Mesothelial cell of epicardium (in vitro differentiated cells): ENCODE measurements at regions not wholly inside any gene's neighbourhood (a gene's known extent, or its start where the extent isn't known, plus 50 kb on each side); places are given as distances from the start of the nearest gene placed in this dataset.
A peak's percentile ranks its signal among the peaks of the same experiment; 100 is the strongest.

Source experiments
- DNase-seq, 2 experiments: peaks; one replicate each; pipeline ENCODE4 v3.0.0; 2021; ENCODE audit warnings: low spot score in 2 of 2; ENCODE audit not compliant: unreplicated experiment in 2 of 2
- H3K27ac Mint-ChIP-seq: 2 replicates; pipeline ENCODE4 v1.8.0; 2021; ENCODE audit warnings: mixed read lengths
- H3K27me3 Mint-ChIP-seq: 2 replicates; pipeline ENCODE4 v1.8.0; 2021; ENCODE audit warnings: low read depth, mixed read lengths
- H3K36me3 Mint-ChIP-seq: 2 replicates; pipeline ENCODE4 v1.8.0; 2021; ENCODE audit warnings: mixed read lengths
- H3K4me1 Mint-ChIP-seq: 2 replicates; pipeline ENCODE4 v1.8.0; 2021; ENCODE audit warnings: mixed read lengths
- H3K4me3 Mint-ChIP-seq: 2 replicates; pipeline ENCODE4 v1.8.0; 2021; ENCODE audit warnings: mild to moderate bottlenecking, moderate library complexity, mixed read lengths
- H3K9me3 Mint-ChIP-seq: 2 replicates; pipeline ENCODE4 v1.8.0; 2021; ENCODE audit warnings: mixed read lengths
- CTCF ChIP-seq: fragments of 200-600 bp; sonication (generic); IDR thresholded peaks from one replicate; pipeline ENCODE4 v1.5.0; 2021; ENCODE audit warnings: antibody characterized with exemption; ENCODE audit not compliant: unreplicated experiment

- no peak overlapping the region for H3K4me3 Mint-ChIP-seq
- H3K4me1 Mint-ChIP-seq: no peaks in the 10 kb centered on the region
- TF ChIP-seq CTCF: no peak
- no peak overlapping the region for H3K27ac Mint-ChIP-seq
- DNase-seq: no peak
- no peaks in the 10 kb centered on the region for H3K27me3 Mint-ChIP-seq
- H3K9me3 Mint-ChIP-seq: no peaks in the 10 kb centered on the region
- no peaks in the 10 kb centered on the region for H3K36me3 Mint-ChIP-seq
Measured at GRCh38 chr4:43757147-43757546, 691.5 kb downstream of the KCTD8 start.

- H3K27ac Mint-ChIP-seq: no peak overlapping the region
- no peaks in the 10 kb centered on the region for H3K9me3 Mint-ChIP-seq
- peaks cover 2% of the 10 kb centered on the region for H3K27me3 Mint-ChIP-seq
- no peaks in the 10 kb centered on the region for H3K4me1 Mint-ChIP-seq
- TF ChIP-seq CTCF: no peak
- no peak for DNase-seq
- no peaks in the 10 kb centered on the region for H3K36me3 Mint-ChIP-seq
- no peak overlapping the region for H3K4me3 Mint-ChIP-seq
Measured at GRCh38 chr4:43758836-43759235, 689.8 kb downstream of the KCTD8 start.

- no peak for DNase-seq
- no peak for TF ChIP-seq CTCF
- H3K9me3 Mint-ChIP-seq: no peaks in the 10 kb centered on the region
- H3K36me3 Mint-ChIP-seq: no peaks in the 10 kb centered on the region
- H3K27me3 Mint-ChIP-seq: peaks cover 2% of the 10 kb centered on the region
- no peak overlapping the region for H3K27ac Mint-ChIP-seq
- H3K4me1 Mint-ChIP-seq: no peaks in the 10 kb centered on the region
- no peak overlapping the region for H3K4me3 Mint-ChIP-seq
Measured at GRCh38 chr4:43763029-43763610, 685.5 kb downstream of the KCTD8 start.

GRCh38 chr4:43765514-43765913 is 683.1 kb downstream of the KCTD8 start:
- no peak for TF ChIP-seq CTCF
- Mint-ChIP-seq H3K36me3 (no peaks in the 10 kb centered on the region), H3K4me1 (no peaks in the 10 kb centered on the region), H3K27me3 (peaks cover 2% of the 10 kb centered on the region), H3K27ac (no peak overlapping the region), H3K4me3 (no peak overlapping the region), H3K9me3 (no peaks in the 10 kb centered on the region)
- no peak for DNase-seq

GRCh38 chr4:43766648-43767047 is 682.0 kb downstream of the KCTD8 start:
- no peak for TF ChIP-seq CTCF
- H3K4me1 Mint-ChIP-seq: no peaks in the 10 kb centered on the region
- no peaks in the 10 kb centered on the region for H3K9me3 Mint-ChIP-seq
- H3K4me3 Mint-ChIP-seq: no peak overlapping the region
- H3K27me3 Mint-ChIP-seq: peaks cover 2% of the 10 kb centered on the region
- no peaks in the 10 kb centered on the region for H3K36me3 Mint-ChIP-seq
- no peak overlapping the region for H3K27ac Mint-ChIP-seq
- DNase-seq: no peak

- no peak overlapping the region for H3K4me3 Mint-ChIP-seq
- peak; percentile 66 for TF ChIP-seq CTCF
- H3K36me3 Mint-ChIP-seq: no peaks in the 10 kb centered on the region
- H3K27ac Mint-ChIP-seq: no peak overlapping the region
- no peaks in the 10 kb centered on the region for H3K9me3 Mint-ChIP-seq
- no peaks in the 10 kb centered on the region for H3K4me1 Mint-ChIP-seq
- H3K27me3 Mint-ChIP-seq: no peaks in the 10 kb centered on the region
- DNase-seq: no peak
Measured at GRCh38 chr4:43776371-43776770, 672.2 kb downstream of the KCTD8 start.
